ENCODE measurements at regions not wholly inside any gene's neighbourhood (a gene's known extent, or its start where the extent isn't known, plus 50 kb on each side); places are given as distances from the start of the nearest gene placed in this dataset.

DNA sequence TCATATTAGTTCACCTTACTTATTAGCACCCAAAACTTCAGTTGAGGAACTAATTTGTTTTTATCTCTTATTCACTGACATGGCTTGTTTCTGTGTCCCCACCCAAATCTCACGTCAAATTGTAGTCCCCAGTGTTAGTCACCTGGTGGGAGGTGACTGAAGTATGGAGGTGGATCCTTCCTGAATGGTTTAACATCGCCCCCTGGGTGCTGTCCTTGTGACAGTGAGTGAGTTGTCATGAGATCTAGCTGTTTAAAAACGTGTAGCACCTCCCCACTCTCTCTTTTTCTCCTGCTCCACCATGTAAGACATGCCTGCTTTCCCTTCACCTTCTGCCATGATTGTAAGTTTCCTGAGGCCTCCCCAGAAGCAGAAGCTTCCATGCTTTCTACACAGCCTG is 75.0 kb upstream of the HECTD2 start:
- no peak for DNase-seq

DNA sequence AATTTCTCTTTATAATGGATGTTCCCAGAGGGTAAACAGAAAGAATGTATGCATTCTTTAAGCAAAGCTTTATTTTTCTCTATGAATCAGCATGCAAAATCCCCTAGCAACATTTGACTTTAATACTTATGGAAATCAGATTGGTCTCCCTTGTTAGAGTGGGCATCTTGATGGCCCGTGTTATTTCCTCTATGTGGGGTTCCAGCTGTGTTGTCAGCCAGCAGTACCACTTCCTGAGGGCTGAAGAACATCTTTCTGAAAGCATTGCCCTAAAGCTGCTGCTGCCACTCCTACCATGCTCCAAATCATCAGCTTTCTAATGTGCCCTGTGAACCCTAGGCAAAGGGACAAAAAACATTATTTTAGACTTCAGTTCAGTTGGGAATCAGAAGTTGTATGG is 70.4 kb upstream of the HECTD2 start:
- no peak for DNase-seq

DNA sequence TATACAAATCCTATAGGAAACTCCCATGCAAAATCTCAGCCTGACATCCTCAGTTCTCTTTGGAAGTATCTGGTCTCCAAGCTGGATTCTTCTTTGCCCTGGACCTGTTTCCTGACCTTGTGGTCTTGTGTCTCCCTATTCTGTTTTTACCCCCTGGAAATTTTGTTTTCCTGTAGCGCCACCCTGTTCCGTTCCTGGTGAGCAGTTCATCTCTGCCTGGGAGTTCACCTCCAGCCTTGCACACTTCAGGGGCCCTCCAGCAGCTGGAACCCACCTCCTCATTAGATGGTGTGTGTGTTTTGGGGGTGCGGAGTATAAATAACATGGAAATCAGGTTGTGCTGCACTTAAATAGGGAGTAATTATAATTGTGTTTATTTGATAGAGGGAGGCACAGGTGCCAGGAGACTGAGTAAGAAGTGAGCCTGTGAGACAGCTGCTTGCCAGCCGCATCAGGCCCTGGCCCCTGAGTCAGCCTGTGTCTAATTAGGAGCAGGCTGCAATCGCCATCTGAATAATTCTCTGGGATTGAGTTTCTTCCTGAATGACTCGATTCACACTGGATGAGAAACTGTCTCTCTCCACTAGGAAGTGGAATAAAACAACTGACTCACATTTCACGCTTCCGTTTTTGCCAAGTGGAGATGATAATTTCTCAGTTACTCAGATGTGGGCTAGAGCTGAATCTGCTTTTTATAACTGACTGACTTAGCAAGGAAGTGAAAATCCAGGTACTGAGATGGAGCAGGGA is 69.4 kb upstream of the HECTD2 start:
- peak; percentile 95 for DNase-seq

DNA sequence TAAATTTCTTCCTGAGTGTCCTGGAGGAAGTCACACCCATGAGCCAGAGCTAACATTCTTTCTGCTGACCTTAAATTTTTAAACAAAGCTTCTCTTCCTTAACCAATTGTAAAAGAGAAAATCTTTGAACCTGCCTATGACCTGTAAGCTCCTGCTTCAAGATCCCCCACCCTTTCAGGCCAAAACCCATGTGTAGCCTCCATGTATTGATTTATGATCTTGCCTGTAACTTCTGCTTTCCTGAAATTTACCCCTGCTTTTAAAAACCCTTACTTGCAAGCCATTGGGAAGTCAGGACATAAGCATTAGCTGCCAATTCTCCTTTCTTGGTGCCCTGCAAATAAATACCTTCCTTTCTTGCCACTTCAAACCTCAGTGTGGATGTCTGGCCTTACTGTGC is 68.5 kb upstream of the HECTD2 start:
- no peak for DNase-seq

DNA sequence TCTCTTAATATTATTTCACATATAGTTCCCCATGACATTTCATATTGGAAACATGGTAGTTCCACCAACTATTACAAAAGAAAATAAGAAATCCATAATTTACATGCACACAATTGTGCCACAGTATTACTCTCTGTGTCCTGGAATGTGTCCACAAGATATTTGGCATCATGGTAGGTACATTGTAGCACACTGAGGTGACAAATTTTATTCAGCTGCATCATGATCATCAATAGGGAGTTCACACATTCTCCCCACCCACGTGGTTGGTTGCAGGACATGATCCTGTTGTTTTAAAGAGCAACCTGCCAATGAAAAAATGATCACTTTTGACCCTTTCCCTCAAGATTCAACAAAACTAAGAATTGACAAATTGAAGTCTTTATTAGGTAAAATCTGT is 67.1 kb upstream of the HECTD2 start:
- no peak for DNase-seq

DNA sequence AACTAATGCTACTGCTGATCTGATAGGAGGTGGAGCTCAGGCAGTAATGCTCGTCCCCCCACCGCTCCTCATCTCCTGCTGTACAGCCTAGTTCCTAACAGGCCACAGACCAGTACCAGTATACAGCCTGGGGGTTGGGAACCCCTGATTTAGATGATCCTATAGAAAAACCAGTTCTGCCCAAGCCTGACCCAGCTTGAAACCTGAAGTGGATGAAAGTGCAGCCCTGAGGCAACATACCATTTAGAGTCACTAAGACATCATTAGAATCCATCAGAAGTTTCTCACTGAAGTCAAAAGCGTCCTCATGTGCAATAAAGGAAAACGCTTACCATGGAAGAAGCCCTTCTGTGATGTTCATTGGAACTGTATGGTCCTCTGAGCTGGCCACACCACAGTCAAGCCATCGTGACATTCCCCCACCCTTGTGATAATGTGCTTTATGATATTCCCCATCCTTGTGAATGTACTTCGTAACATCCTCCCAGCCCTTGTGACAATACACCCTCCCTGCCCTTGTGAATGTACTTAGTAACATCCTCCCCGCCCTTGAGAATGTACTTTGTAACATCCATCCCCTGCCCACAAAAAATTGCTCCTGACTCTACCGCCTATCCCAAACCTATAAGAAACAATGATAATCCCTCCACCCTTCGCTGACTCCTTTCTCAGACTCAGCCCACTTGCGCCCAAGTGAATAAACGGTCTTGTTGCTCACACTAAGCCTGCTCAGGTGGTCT is 65.9 kb upstream of the HECTD2 start:
- no peak for DNase-seq

DNA sequence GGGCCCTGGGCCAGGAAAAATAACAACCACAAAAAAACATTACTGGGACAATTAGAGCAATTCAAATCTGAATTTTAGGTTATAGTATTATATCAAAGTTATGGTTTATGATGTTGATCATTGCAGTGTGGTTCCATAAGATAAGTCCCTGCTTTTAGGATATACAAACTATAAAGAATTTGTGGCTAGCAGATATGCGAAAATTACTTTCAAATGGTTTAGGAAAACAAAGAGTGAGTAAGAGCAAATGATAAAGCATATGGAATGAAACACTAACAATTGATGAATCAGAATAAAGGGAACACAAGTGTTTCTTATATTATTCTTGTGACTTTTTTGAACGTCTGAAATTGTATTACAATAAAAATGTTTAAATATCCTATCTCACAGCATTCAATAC is 64.4 kb upstream of the HECTD2 start:
- DNase-seq, result peak; percentile 72

DNA sequence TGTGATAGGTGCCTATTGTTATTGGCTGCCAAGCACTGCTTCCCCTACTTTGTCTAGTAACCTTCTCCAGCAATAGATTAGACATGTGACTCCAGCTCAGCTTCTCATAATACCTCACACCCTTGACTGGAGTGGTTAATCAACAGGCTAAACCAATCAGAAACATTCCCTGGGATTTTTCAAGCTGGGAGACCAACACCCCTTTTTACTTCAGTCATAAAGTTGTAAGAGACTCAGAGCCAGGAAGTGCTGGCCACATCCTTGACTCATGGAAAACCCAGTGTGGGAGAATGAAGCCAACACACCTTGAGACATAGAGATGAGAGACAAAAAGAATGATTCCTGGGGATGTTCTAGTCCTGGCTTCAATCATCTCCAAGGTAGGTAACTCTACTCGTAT is 62.6 kb upstream of the HECTD2 start:
- DNase-seq, result no peak

DNA sequence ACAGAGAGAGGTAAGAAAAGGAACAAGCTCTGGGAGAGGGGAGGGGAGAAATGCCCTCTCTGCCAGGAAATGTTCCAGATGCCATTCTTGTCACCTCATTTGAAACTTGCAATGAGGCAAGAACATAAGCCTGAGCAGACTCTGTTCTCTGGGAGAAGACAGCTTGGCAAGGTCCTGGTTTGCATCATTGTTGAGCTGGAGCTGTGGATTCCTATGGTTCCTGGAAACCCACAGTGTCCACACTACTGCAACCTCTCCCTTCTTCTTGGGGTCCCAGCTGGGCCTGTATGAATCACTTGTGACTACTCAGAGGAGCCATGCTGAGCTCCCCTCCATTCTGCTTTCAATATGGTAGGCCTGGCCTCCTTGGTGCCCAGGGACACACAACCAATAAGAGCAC is 60.8 kb upstream of the HECTD2 start:
- DNase-seq, result peak; percentile 99

DNA sequence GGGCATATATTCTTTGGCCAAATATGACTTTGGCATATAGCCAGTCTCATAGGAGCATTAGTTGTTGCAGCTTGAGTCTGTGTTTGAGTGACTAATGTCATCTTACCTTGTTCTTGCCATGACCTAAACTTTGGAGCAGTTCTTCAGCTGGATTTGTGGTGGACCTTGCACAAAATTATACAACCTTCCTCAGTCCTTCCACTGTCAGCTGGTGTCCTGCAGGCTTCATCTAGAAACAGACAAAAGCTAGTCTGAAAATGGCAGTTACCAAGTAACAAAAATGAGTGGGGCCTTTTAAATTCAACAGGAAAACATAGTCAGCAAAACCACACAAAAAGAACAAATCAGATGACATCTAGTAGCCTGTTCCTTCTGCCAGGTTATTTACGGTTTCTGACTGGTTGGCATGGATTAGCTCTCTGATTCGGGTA is 59.5 kb upstream of the HECTD2 start:
- DNase-seq, result no peak

DNA sequence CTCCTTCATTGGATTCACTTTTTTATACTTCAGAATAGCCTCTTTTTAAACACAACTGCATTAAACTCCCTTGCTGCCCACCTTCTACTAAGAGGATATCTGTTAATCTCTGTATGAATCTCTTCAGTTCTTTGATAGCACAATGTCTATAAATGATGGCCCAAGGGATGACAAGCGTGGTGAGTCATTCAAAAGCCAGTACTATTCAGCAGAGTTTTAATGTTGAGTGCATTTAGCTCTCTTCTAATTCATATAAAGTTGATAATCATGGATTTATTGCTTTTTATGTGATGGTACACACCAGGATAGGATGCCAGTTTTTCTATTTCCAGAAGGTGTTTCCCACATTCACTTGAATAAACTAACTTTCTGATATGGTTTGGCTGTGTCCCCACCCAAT is 57.4 kb upstream of the HECTD2 start:
- no peak for DNase-seq

DNA sequence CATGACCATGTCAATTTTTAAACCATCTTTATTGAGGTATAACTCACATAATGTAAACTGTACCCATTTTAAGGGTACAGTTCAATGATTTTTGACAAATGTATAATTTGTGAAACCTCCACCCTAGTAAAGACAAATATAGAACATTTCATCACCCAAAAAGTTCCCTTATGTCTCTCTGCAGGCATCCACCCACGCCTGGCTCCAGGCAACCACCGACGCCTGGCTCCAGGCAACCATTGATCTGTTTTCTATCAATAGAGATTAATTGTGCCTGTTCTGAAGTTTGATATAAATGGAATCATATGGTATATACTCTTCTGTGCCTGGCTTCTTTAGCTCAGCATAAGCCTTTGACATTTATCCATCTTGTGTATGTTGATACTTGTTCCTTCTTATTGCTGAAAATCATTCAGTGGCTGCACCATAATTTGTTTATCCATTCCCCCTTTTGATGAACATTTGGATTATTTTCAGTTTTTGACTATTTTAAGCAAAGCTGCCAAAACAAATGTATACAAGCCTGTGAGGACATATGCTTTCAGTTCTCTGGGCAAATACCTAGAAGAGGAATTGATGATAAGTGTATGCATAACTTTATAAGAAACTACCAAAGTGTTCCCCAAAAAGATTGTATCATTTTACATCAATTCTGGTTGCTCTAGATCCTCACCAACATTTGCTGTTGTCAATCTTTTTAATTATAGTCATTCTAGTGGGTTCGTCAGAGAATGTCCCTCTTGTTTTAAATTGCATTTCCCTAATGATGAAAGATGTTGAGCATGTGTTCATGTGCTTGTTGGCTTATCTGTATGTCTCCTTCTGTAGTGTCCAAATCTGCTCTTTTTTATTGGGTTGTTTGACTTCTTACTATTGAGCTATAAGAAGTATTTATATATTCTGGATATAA is 55.7 kb upstream of the HECTD2 start:
- DNase-seq, result no peak

DNA sequence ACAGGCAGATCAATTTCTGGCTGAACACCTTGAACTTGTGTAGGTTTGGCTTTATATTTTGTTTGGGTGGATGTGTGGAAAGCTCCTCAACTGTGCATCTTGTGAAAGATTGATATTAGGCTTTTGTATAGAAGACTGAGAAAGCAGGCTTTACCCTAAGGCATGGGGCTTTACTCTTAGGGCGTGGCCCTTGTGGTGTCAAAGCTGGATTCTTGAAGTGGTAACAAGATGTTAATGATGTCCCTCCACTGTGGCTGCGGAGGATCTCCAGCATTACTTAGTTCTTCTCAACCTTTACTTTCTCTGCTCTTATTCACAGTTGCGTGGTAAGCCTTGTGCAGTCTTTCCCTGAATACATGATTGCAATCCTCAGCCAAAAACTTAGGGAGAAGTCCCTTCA is 54.1 kb upstream of the HECTD2 start:
- no peak for DNase-seq

DNA sequence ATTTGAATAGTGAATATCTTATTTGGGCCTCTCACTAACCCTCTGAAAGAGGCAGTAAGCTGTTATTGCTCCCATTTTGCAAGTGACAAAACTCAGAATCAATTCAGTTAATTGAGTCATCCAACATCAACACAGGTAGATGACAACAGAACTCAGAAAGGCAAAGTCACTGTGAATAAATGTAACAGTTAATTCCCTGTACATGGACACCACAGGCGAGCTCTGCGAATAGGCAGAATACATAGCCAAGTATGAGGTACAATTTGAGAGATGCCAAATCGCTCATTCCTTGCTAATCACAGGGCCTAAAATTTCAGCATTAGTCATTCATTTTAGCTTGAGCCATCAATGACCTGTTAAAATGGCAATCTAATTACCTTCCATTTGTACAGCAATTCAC is 52.6 kb upstream of the HECTD2 start:
- DNase-seq, result no peak

Data from fibroblast of skin of back (primary cell).